C4-2B (cell line): ENCODE measurements at regions not wholly inside any gene's neighbourhood (a gene's known extent, or its start where the extent isn't known, plus 50 kb on each side); places are given as distances from the start of the nearest gene placed in this dataset.

Experiments used
- CTCF ChIP-seq: fragments of 450-650 bp; conservative IDR thresholded peaks from 2 replicates; pipeline ENCODE4 v1.5.1; 2017; ENCODE audit warnings: mild to moderate bottlenecking
- ZFX ChIP-seq: fragments of 450-650 bp; IDR thresholded peaks from 2 replicates; pipeline ENCODE4 v1.6.1; 2017

DNA sequence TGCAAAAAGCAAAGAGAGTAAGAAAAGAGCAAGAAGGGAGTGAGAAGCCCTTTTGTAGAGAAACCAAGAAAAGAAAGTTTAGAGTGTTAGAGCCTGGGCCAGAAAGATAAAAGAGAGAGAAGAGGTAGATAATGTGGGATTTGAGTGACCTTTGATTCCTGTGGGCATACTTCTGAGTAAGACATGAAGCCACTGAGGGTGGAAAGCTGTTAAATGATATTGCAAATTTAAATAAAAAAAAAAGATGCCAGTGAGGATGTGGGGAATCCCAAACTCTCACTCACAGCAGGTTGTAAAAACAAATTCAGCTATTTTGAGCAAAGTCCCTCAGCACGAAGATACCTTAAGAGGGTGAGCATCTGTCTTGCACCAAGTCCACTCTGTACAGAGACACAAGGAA lies 59.4 kb upstream of the TOP3B start:
- no peak for TF ChIP-seq CTCF
- no peak for TF ChIP-seq ZFX
